HK-2 (cell line): ENCODE measurements at regions not wholly inside any gene's neighbourhood (a gene's known extent, or its start where the extent isn't known, plus 50 kb on each side); places are given as distances from the start of the nearest gene placed in this dataset.
"Not testable (repeated sequence)": the region's sequence is repeated elsewhere in the genome, so short reads cannot be mapped to it uniquely, and the experiment has no call there.

ENCODE experiments used
- DNase-seq: peaks from one replicate; pipeline ENCODE4 v3.0.0-alpha.2; 2018; ENCODE audit not compliant: unreplicated experiment

- no peak for DNase-seq
Measured at GRCh38 chr9:32886021-32886420, 102.7 kb downstream of the TMEM215 start.

DNA sequence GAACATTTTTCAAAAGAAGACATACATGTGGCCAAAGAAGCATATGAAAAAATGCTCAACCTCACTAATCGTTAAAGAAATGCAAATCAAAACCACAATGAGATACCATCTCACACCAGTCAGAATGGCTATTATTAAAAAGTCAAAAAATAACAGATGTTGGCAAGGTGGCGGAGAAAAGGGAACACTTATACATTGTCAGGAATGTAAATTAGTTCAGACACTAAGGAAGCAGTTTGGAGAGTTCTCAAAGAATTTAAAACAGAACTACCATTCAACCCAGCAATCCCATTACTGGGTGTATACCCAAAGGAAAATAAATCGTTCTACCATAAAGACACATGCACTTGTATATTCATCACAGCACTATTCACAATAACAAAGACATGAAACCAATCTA, 106.9 kb downstream of the APTX start:
- not testable (repeated sequence) for DNase-seq

DNA sequence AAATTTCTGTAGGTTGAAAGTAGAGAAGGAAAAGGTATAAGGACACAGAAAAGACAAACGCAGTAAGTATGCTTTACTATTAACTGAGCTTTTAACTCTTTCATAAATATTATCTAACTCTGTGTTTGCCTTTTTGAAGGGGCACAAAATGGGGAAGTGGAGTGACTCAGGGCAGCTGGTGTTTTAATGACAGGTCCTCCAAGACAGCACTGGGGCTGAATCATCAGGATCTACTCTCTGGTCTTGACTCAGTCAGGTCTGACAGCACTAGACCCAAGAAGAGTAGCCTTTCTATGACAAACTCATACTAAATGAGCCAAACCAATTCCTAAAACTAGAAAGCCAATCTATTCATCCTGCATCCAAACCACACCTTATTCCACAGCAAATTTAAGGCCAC, 102.2 kb downstream of the APTX start:
- DNase-seq = no peak

DNA sequence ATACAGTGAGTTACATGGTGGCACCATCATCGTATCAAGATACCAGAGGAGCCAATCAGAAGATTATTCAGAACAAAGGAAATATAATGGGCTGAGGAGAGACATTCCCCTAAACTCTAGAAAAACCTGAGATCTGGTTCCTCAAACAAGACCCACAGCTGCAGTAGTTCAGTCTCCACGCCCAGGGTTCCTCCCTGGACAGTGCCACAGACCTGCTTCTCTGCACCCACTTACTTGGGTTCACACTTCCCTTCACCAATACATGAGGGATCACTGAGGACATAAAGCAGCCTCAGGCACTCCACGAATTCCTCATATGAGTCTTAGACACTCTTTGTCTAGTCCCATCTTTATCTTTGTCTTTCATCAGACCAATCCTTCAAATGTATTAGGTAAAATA, 101.7 kb downstream of the APTX start:
- no peak for DNase-seq

- DNase-seq = no peak
Measured at GRCh38 chr9:32906213-32906612, 95.2 kb downstream of the APTX start.

- no peak for DNase-seq
Measured at GRCh38 chr9:32915802-32916201, 85.6 kb downstream of the APTX start.

GRCh38 chr9:32918628-32919027, 82.8 kb downstream of the APTX start:
- no peak for DNase-seq
